Skeletal muscle satellite cell (primary cell): ENCODE measurements at regions not wholly inside any gene's neighbourhood (a gene's known extent, or its start where the extent isn't known, plus 50 kb on each side); places are given as distances from the start of the nearest gene placed in this dataset.

Experiments used
- H3K27me3 ChIP-seq: 2 replicates; pipeline ENCODE4 v1.7.0; 2013; ENCODE audit warnings: low read length; ENCODE audit not compliant: control insufficient read depth, insufficient read depth
- H3K36me3 ChIP-seq: 2 replicates; pipeline ENCODE4 v1.7.0; 2013; ENCODE audit warnings: mild to moderate bottlenecking, control low read depth, low read length; ENCODE audit not compliant: insufficient read depth
- H3K4me1 ChIP-seq: 2 replicates; pipeline ENCODE4 v1.7.0; 2013; ENCODE audit warnings: low read length; ENCODE audit not compliant: control insufficient read depth, insufficient read depth
- H3K4me2 ChIP-seq: 2 replicates; pipeline ENCODE4 v1.7.0; 2013; ENCODE audit warnings: mild to moderate bottlenecking, low read length
- H3K4me3 ChIP-seq: 2 replicates; pipeline ENCODE4 v1.7.0; 2013; ENCODE audit warnings: low read length
- H3K9ac ChIP-seq: 2 replicates; pipeline ENCODE4 v1.7.0; 2013; ENCODE audit warnings: mild to moderate bottlenecking, low read depth, low read length, moderate library complexity
- H3K9me3 ChIP-seq: replicated peaks from 2 replicates; pipeline ENCODE4 v1.7.0; 2013; ENCODE audit warnings: mild to moderate bottlenecking, control low read depth, low read length

DNA sequence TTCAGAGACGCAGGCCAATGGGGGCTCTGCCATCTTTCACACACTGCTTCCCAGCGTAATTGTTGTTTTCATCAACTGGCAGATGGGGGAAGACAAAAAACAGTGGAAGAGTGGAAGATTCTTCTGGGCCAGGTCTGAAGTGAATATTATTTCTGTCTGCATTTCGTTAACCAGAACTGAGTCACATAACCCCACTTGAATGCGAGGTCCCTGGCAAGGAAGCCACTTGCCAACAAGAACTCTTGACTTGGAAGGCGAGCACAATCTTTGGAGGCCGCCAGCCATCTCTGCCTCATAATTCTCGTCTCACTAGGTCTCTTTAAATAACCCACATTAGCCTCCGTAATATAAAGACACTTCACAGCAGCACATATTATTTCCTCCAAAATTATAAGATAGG, 75.4 kb downstream of the CYB561 start:
- H3K4me3 ChIP-seq: no peak overlapping the region
- H3K36me3 ChIP-seq: peaks cover 11% of the 10 kb centered on the region
- no peaks in the 10 kb centered on the region for H3K9me3 ChIP-seq
- H3K9ac ChIP-seq: no peak overlapping the region
- no peak overlapping the region for H3K4me2 ChIP-seq
- H3K27me3 ChIP-seq: no peaks in the 10 kb centered on the region
- H3K4me1 ChIP-seq: peaks cover 26% of the 10 kb centered on the region

- Histone ChIP-seq H3K36me3 (peaks cover 39% of the 10 kb centered on the region), H3K4me1 (peaks cover 3% of the 10 kb centered on the region), H3K9me3 (no peaks in the 10 kb centered on the region), H3K9ac (no peak overlapping the region), H3K4me2 (no peak overlapping the region), H3K27me3 (no peaks in the 10 kb centered on the region), H3K4me3 (no peak overlapping the region)
Measured at GRCh38 chr17:63376949-63377348, 69.2 kb downstream of the CYB561 start.

DNA sequence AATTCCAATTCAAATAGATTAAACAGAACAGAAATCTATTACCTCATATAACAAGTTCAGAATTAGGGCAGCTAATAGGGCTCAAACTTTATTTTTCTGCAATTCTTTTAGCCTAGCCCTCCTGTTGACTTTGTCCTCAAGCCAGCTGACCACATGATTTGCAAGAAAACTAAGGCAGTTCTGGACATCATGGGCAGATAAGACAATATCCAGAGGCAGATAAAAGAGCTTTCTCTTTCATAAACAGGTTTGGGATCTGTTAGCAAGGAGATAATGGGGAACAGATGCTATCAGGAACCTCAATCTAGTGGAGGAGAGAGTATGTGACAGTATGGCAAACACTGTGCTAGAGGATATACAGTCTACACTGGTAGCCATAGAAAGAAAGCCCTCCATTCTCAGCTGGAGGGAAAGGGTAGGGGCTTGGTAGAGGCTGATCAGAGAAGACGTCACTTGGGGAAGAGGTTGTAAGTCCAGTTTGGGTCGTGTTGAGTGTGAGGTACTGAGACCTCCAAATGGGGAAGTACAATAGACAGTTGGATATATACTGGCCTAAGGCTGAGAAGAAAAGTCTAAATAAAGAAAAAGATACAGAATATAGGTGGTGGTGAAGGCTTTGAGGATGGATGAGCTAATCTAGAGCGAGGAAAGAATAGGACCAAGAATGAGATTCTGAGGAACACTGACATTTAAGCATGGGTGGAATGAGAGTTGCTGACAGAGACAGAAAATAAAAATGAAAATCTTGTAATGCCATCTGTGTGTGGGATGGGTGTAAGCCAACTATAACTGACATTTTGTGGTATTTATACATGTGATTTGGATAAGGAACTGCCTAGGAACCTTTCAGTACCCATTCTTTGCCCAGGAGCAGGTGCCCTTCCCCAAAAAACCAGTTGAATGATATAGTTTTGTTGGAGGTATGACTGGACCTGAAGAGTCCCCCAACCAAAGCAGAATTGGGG, 67.4 kb downstream of the CYB561 start:
- Histone ChIP-seq H3K4me1 (peaks cover 16% of the 10 kb centered on the region), H3K4me3 (no peak overlapping the region), H3K9me3 (no peaks in the 10 kb centered on the region), H3K27me3 (no peaks in the 10 kb centered on the region), H3K9ac (no peak overlapping the region), H3K36me3 (peaks cover 33% of the 10 kb centered on the region), H3K4me2 (no peak overlapping the region)

DNA sequence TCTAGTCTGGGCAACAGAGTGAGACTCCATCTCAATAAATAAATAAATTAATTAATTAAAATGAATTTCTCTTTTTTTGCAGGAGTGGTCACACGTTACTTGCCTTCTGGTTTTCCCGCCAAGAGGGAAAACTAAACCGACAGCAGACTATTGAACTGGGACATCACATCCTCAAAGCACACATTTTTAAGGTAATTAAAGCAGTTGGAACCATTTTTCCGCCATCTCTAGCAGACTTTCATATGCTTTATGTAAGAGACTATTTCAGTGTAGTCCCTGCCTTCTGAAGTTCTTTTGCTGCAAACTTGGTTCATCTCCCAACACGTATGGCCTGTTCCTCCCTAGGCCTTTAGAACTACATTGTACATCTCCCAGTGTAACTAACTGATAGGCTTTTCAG, 66.5 kb downstream of the CYB561 start:
- Histone ChIP-seq H3K9me3 (no peaks in the 10 kb centered on the region), H3K36me3 (peaks cover 37% of the 10 kb centered on the region), H3K4me2 (no peak overlapping the region), H3K9ac (no peak overlapping the region), H3K4me1 (peaks cover 16% of the 10 kb centered on the region), H3K4me3 (no peak overlapping the region), H3K27me3 (no peaks in the 10 kb centered on the region)

GRCh38 chr17:63381101-63381729, 64.9 kb downstream of the CYB561 start:
- Histone ChIP-seq H3K4me3 (no peak overlapping the region), H3K36me3 (peaks cover 37% of the 10 kb centered on the region), H3K4me2 (no peak overlapping the region), H3K9ac (no peak overlapping the region), H3K4me1 (peaks cover 16% of the 10 kb centered on the region), H3K9me3 (no peaks in the 10 kb centered on the region), H3K27me3 (no peaks in the 10 kb centered on the region)

DNA sequence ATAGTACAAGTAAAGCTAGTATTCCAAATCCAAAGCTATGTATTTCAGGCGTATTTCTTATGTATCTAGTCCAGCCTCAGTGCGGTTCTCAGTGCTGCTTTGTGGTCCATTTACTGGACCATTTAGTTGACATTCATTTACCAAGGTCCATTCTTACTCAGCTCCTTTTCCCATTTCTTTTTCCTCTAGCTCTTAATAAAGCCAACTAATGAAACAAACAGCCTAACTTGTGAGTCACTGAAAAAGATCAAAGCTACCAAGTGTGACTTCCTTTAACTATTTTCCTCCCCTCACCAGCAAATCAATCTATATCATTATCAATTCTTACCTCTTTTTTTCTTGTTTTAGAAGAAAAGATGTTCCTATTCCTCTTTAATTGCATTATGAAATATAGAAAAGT, 64.0 kb downstream of the CYB561 start:
- H3K4me3 ChIP-seq: no peak overlapping the region
- H3K27me3 ChIP-seq: no peaks in the 10 kb centered on the region
- H3K4me1 ChIP-seq: peaks cover 16% of the 10 kb centered on the region
- H3K9me3 ChIP-seq: no peaks in the 10 kb centered on the region
- H3K36me3 ChIP-seq: peaks cover 33% of the 10 kb centered on the region
- no peak overlapping the region for H3K9ac ChIP-seq
- H3K4me2 ChIP-seq: no peak overlapping the region
